HG03439 (cell line): ENCODE measurements at regions not wholly inside any gene's neighbourhood (a gene's known extent, or its start where the extent isn't known, plus 50 kb on each side); places are given as distances from the start of the nearest gene placed in this dataset.

ENCODE experiments used
- ATAC-seq: cut with Tn5 transposase; IDR thresholded peaks from one replicate; pipeline ENCODE4 v1.9.1; 2021; ENCODE audit warnings: mild to moderate bottlenecking, moderate library complexity; ENCODE audit not compliant: unreplicated experiment

GRCh38 chr3:71857956-71858355 is 73.0 kb upstream of the PROK2 start:
- no peak for ATAC-seq

- no peak for ATAC-seq
These were observed 69.8 kb upstream of the PROK2 start for GRCh38 chr3:71854706-71855105.

GRCh38 chr3:71854096-71854495 is 69.1 kb upstream of the PROK2 start:
- no peak for ATAC-seq

GRCh38 chr3:71851878-71852277 is 66.9 kb upstream of the PROK2 start:
- no peak for ATAC-seq

- ATAC-seq, result no peak
These were observed 65.7 kb upstream of the PROK2 start for GRCh38 chr3:71850654-71851053.

- no peak for ATAC-seq
These were observed 64.7 kb upstream of the PROK2 start for GRCh38 chr3:71849681-71850080.

- ATAC-seq, result no peak
These were observed 62.8 kb upstream of the PROK2 start for GRCh38 chr3:71847794-71848193.

- ATAC-seq, result no peak
These were observed 61.2 kb upstream of the PROK2 start for GRCh38 chr3:71846185-71846584.

GRCh38 chr3:71843071-71843470 is 58.1 kb upstream of the PROK2 start:
- no peak for ATAC-seq

GRCh38 chr3:71838406-71838805 is 53.5 kb upstream of the PROK2 start:
- ATAC-seq, result no peak
